ENCODE measurements at regions not wholly inside any gene's neighbourhood (a gene's known extent, or its start where the extent isn't known, plus 50 kb on each side); places are given as distances from the start of the nearest gene placed in this dataset.

GRCh38 chr12:83859021-83859420 lies 1053.6 kb downstream of the SLC6A15 start:
- no peak overlapping the region for H3K4me2 ChIP-seq (ENCODE audit: control insufficient read depth, extremely low read depth, insufficient read depth, low read depth, low read length)
- no peaks in the 10 kb centered on the region for H3K36me3 ChIP-seq (ENCODE audit: control insufficient read depth in 2 of 2, extremely low read depth in 1 of 2, insufficient read depth in 2 of 2, low read length in 2 of 2)
- no peak overlapping the region for H3K27ac ChIP-seq (ENCODE audit: control insufficient read depth, insufficient read depth, low read length)
- H3K79me2 ChIP-seq (ENCODE audit: control insufficient read depth, insufficient read depth, low read length): no peaks in the 10 kb centered on the region
- H2AFZ ChIP-seq (ENCODE audit: control insufficient read depth, low read length): no peak overlapping the region
- FAIRE-seq (no peak), DNase-seq (ENCODE audit: low read depth, low spot score) (no peak)
- peaks cover 5% of the 10 kb centered on the region for H3K9me3 ChIP-seq (ENCODE audit: control insufficient read depth, low read depth, low read length)
- H3K9ac ChIP-seq (ENCODE audit: control insufficient read depth, extremely low read depth, insufficient read depth, low read length): no peak overlapping the region
- no peak for TF ChIP-seq CTCF (optimal IDR thresholded peaks at IDR 0.05 in 1 of 3, IDR thresholded peaks at IDR 0.05 in 1 of 3, conservative IDR thresholded peaks at IDR 0.05 in 1 of 3; ENCODE audit: extremely low read depth in 1 of 3, insufficient read depth in 2 of 3, low read length in 3 of 3)
- no peak for TF ChIP-seq EZH2 (IDR thresholded peaks at IDR 0.05; ENCODE audit: low read length)
- H3K4me1 ChIP-seq (ENCODE audit: control insufficient read depth, extremely low read depth, insufficient read depth, low read length): no peaks in the 10 kb centered on the region
- no peaks in the 10 kb centered on the region for H3K27me3 ChIP-seq (ENCODE audit: control insufficient read depth, extremely low read depth, insufficient read depth, low read length)
- H3K9me1 ChIP-seq (ENCODE audit: control insufficient read depth, extremely low read depth, insufficient read depth, low read length): no peaks in the 10 kb centered on the region
- H3K4me3 ChIP-seq (ENCODE audit: control insufficient read depth in 2 of 3, extremely low read depth in 1 of 3, insufficient read depth in 2 of 3, low read depth in 1 of 3, low read length in 3 of 3): no peak overlapping the region
- no peaks in the 10 kb centered on the region for H4K20me1 ChIP-seq (ENCODE audit: control insufficient read depth, extremely low read depth, insufficient read depth, low read length)
- dilution Hi-C loops (cut with MboI; ENCODE audit: extremely low pct_ligation_motif_present, low sequenced_read_pairs): no loop called here

- H2AFZ ChIP-seq (ENCODE audit: control insufficient read depth, low read length): no peak overlapping the region
- H4K20me1 ChIP-seq (ENCODE audit: control insufficient read depth, extremely low read depth, insufficient read depth, low read length): no peaks in the 10 kb centered on the region
- dilution Hi-C loops (cut with MboI; ENCODE audit: extremely low pct_ligation_motif_present, low sequenced_read_pairs): no loop called here
- H3K4me3 ChIP-seq (ENCODE audit: control insufficient read depth in 2 of 3, extremely low read depth in 1 of 3, insufficient read depth in 2 of 3, low read depth in 1 of 3, low read length in 3 of 3): no peak overlapping the region
- H3K27ac ChIP-seq (ENCODE audit: control insufficient read depth, insufficient read depth, low read length): no peak overlapping the region
- no peak for DNase-seq (ENCODE audit: low read depth, low spot score)
- FAIRE-seq: no peak
- no peaks in the 10 kb centered on the region for H3K9me1 ChIP-seq (ENCODE audit: control insufficient read depth, extremely low read depth, insufficient read depth, low read length)
- no peak overlapping the region for H3K4me2 ChIP-seq (ENCODE audit: control insufficient read depth, extremely low read depth, insufficient read depth, low read depth, low read length)
- no peaks in the 10 kb centered on the region for H3K36me3 ChIP-seq (ENCODE audit: control insufficient read depth in 2 of 2, extremely low read depth in 1 of 2, insufficient read depth in 2 of 2, low read length in 2 of 2)
- no peaks in the 10 kb centered on the region for H3K79me2 ChIP-seq (ENCODE audit: control insufficient read depth, insufficient read depth, low read length)
- H3K9ac ChIP-seq (ENCODE audit: control insufficient read depth, extremely low read depth, insufficient read depth, low read length): no peak overlapping the region
- H3K27me3 ChIP-seq (ENCODE audit: control insufficient read depth, extremely low read depth, insufficient read depth, low read length): no peaks in the 10 kb centered on the region
- TF ChIP-seq CTCF (optimal IDR thresholded peaks at IDR 0.05 in 1 of 3, IDR thresholded peaks at IDR 0.05 in 1 of 3, conservative IDR thresholded peaks at IDR 0.05 in 1 of 3; ENCODE audit: extremely low read depth in 1 of 3, insufficient read depth in 2 of 3, low read length in 3 of 3): no peak
- TF ChIP-seq EZH2 (IDR thresholded peaks at IDR 0.05; ENCODE audit: low read length): no peak
- H3K9me3 ChIP-seq (ENCODE audit: control insufficient read depth, low read depth, low read length): peaks cover 5% of the 10 kb centered on the region
- no peaks in the 10 kb centered on the region for H3K4me1 ChIP-seq (ENCODE audit: control insufficient read depth, extremely low read depth, insufficient read depth, low read length)
Observed at GRCh38 chr12:83856803-83857202, 1055.8 kb downstream of the SLC6A15 start.

All from keratinocyte (primary cell).